Adrenal gland (tissue), 5 donors: ENCODE measurements at regions not wholly inside any gene's neighbourhood (a gene's known extent, or its start where the extent isn't known, plus 50 kb on each side); places are given as distances from the start of the nearest gene placed in this dataset.

Experiments used
- POLR2A ChIP-seq, 2 donors: fragments of 450-650 bp; IDR thresholded peaks; one replicate each; pipeline ENCODE4 v1.6.1; 2017; ENCODE audit warnings: antibody characterized with exemption in 2 of 2, mild to moderate bottlenecking in 2 of 2, moderate library complexity in 1 of 2
- TF ChIP-seq, protein P1 (sequence below), 6 experiments: fragments of 450-650 bp in 4 of 6; fragments of 200-600 bp in 2 of 6; sonication (generic) in 1 of 6; IDR thresholded peaks; 1 replicate in 5 of 6; 2 replicates in 1 of 6; pipeline versions ENCODE4 v1.5.1 to v1.8.0; 2016 to 2021; ENCODE audit warnings: antibody characterized with exemption in 6 of 6, mild to moderate bottlenecking in 2 of 6, moderate library complexity in 1 of 6
- donor health status: DM: no; HTN: no; CAD: no.

DNA sequence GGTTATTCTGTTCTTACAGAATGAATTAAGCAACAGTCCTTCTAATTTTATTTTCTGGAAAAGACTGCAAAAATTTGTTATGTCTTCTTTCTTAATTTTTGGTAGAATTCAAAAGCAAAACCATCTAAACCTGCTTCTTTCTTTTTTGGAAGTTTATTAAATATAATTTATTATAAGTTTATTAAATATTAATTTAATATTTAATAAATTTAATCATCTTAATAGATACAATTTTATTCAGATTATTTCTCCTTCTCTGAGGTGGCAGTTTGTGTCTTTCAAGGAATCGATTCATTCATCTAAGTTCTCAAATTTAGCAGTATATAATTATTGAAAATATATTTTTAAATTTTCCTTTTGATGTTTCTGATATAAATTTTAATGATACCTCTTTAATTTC lies 837.5 kb upstream of the LRRC4C start:
- TF ChIP-seq, protein P1, sequence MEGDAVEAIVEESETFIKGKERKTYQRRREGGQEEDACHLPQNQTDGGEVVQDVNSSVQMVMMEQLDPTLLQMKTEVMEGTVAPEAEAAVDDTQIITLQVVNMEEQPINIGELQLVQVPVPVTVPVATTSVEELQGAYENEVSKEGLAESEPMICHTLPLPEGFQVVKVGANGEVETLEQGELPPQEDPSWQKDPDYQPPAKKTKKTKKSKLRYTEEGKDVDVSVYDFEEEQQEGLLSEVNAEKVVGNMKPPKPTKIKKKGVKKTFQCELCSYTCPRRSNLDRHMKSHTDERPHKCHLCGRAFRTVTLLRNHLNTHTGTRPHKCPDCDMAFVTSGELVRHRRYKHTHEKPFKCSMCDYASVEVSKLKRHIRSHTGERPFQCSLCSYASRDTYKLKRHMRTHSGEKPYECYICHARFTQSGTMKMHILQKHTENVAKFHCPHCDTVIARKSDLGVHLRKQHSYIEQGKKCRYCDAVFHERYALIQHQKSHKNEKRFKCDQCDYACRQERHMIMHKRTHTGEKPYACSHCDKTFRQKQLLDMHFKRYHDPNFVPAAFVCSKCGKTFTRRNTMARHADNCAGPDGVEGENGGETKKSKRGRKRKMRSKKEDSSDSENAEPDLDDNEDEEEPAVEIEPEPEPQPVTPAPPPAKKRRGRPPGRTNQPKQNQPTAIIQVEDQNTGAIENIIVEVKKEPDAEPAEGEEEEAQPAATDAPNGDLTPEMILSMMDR (IDR thresholded peaks at IDR 0.05): no peak
- no peak for TF ChIP-seq POLR2A (IDR thresholded peaks at IDR 0.05)
